H9 (cell line): ENCODE measurements at regions not wholly inside any gene's neighbourhood (a gene's known extent, or its start where the extent isn't known, plus 50 kb on each side); places are given as distances from the start of the nearest gene placed in this dataset.

Experiments
- DNase-seq: peaks from one replicate; pipeline ENCODE4 v3.0.0-alpha.2; 2017
- H2AFZ ChIP-seq: one replicate; pipeline ENCODE4 v1.6.1; 2013; ENCODE audit warnings: mild to moderate bottlenecking, low read length, control low read depth, moderate library complexity
- H2AK5ac ChIP-seq: 2 replicates; pipeline ENCODE4 v1.6.1; 2013; ENCODE audit warnings: low read length, control low read depth, mixed read lengths; ENCODE audit not compliant: insufficient read length
- H2BK120ac ChIP-seq: one replicate; pipeline ENCODE4 v1.6.1; 2013; ENCODE audit warnings: low read depth, mild to moderate bottlenecking, low read length, control low read depth, inconsistent platforms; ENCODE audit not compliant: poor library complexity, severe bottlenecking
- H2BK12ac ChIP-seq: 2 replicates; pipeline ENCODE4 v1.6.1; 2013; ENCODE audit warnings: low read length, control low read depth, mixed read lengths, low read depth; ENCODE audit not compliant: insufficient read length
- H2BK15ac ChIP-seq: 2 replicates; pipeline ENCODE4 v1.6.1; 2013; ENCODE audit warnings: low read depth, low read length, control low read depth
- H2BK20ac ChIP-seq: one replicate; pipeline ENCODE4 v1.6.1; 2013; ENCODE audit warnings: low read depth, mild to moderate bottlenecking, low read length, control low read depth, inconsistent platforms; ENCODE audit not compliant: poor library complexity, severe bottlenecking
- H2BK5ac ChIP-seq: 2 replicates; pipeline ENCODE4 v1.6.1; 2013; ENCODE audit warnings: low read length, control low read depth, mixed read lengths; ENCODE audit not compliant: insufficient read length
- H3K14ac ChIP-seq: 2 replicates; pipeline ENCODE4 v1.6.1; 2013; ENCODE audit warnings: low read length, control low read depth; ENCODE audit not compliant: insufficient read depth
- H3K18ac ChIP-seq: 2 replicates; pipeline ENCODE4 v1.6.1; 2013; ENCODE audit warnings: low read depth, mild to moderate bottlenecking, mixed read lengths, low read length, control low read depth; ENCODE audit not compliant: insufficient read length
- H3K23ac ChIP-seq: 2 replicates; pipeline ENCODE4 v1.6.1; 2013; ENCODE audit warnings: low read length, control low read depth, mixed read lengths, low read depth; ENCODE audit not compliant: insufficient read length
- H3K23me2 ChIP-seq: 2 replicates; pipeline ENCODE4 v1.6.1; 2013; ENCODE audit warnings: low read depth, mild to moderate bottlenecking, mixed read lengths, low read length, control low read depth; ENCODE audit not compliant: insufficient read length, poor library complexity, severe bottlenecking
- H3K27ac ChIP-seq: 2 replicates; pipeline ENCODE4 v1.5.1; 2013; ENCODE audit warnings: low read length, control low read depth, mixed read lengths, low read depth; ENCODE audit not compliant: insufficient read length
- H3K27me3 ChIP-seq: 2 replicates; pipeline ENCODE4 v1.6.1; 2013; ENCODE audit warnings: low read length, control low read depth, inconsistent platforms; ENCODE audit not compliant: insufficient read depth
- H3K4ac ChIP-seq: 2 replicates; pipeline ENCODE4 v1.6.1; 2013; ENCODE audit warnings: low read depth, mild to moderate bottlenecking, control low read depth, inconsistent platforms, low read length, moderate library complexity
- H3K4me1 ChIP-seq: 2 replicates; pipeline ENCODE4 v1.6.1; 2013; ENCODE audit warnings: low read length, control low read depth, inconsistent platforms; ENCODE audit not compliant: insufficient read depth
- H3K4me2 ChIP-seq: 2 replicates; pipeline ENCODE4 v1.6.1; 2013; ENCODE audit warnings: low read length, control low read depth, mixed read lengths; ENCODE audit not compliant: insufficient read length, insufficient read depth
- H3K56ac ChIP-seq: 2 replicates; pipeline ENCODE4 v1.6.1; 2013; ENCODE audit warnings: low read depth, mild to moderate bottlenecking, mixed read lengths, low read length, control low read depth; ENCODE audit not compliant: insufficient read length
- H3K79me1 ChIP-seq: 2 replicates; pipeline ENCODE4 v1.6.1; 2013; ENCODE audit warnings: low read depth, mild to moderate bottlenecking, moderate library complexity, low read length, control low read depth, inconsistent platforms; ENCODE audit not compliant: insufficient read depth, poor library complexity, severe bottlenecking
- H3K79me2 ChIP-seq: 2 replicates; pipeline ENCODE4 v1.6.1; 2013; ENCODE audit warnings: low read length, control low read depth, inconsistent platforms; ENCODE audit not compliant: insufficient read depth
- H3K9ac ChIP-seq: 2 replicates; pipeline ENCODE4 v1.6.1; 2013; ENCODE audit warnings: low read length, control low read depth, mixed read lengths; ENCODE audit not compliant: insufficient read length; ENCODE audit errors: extremely low read depth
- H3K9me3 ChIP-seq: one replicate; pipeline ENCODE4 v1.6.1; 2013; ENCODE audit warnings: low read depth, low read length, inconsistent platforms; ENCODE audit not compliant: control insufficient read depth
- H3T11ph ChIP-seq: one replicate; pipeline ENCODE4 v1.6.1; 2013; ENCODE audit warnings: mild to moderate bottlenecking, low read length, control low read depth, inconsistent platforms
- H4K20me1 ChIP-seq: one replicate; pipeline ENCODE4 v1.6.1; 2013; ENCODE audit not compliant: control insufficient read depth, insufficient read length, insufficient read depth
- H4K5ac ChIP-seq: 2 replicates; pipeline ENCODE4 v1.6.1; 2013; ENCODE audit warnings: low read depth, mild to moderate bottlenecking, mixed read lengths, low read length, control low read depth; ENCODE audit not compliant: insufficient read length
- H4K8ac ChIP-seq: replicated peaks from 2 replicates; pipeline ENCODE4 v1.6.1; 2013; ENCODE audit warnings: low read length, control low read depth, mixed read lengths, low read depth; ENCODE audit not compliant: insufficient read length
- H4K91ac ChIP-seq: 2 replicates; pipeline ENCODE4 v1.6.1; 2013; ENCODE audit warnings: low read depth, mild to moderate bottlenecking, moderate library complexity, mixed read lengths, low read length, control low read depth; ENCODE audit not compliant: insufficient read length
- H3K27ac Mint-ChIP-seq, 3 experiments: 2 replicates in 2 of 3; 3 replicates in 1 of 3; pipeline ENCODE4 v1.8.0; 2020 to 2021; ENCODE audit warnings: mixed read lengths in 3 of 3, mild to moderate bottlenecking in 1 of 3, moderate library complexity in 1 of 3
- H3K27me3 Mint-ChIP-seq: 2 replicates; pipeline ENCODE4 v1.8.0; 2021; ENCODE audit warnings: low read depth, mild to moderate bottlenecking, moderate library complexity, mixed read lengths
- H3K36me3 Mint-ChIP-seq, 3 experiments: 2 replicates in 2 of 3; 3 replicates in 1 of 3; pipeline ENCODE4 v1.8.0; 2020 to 2021; ENCODE audit warnings: low read depth in 3 of 3, mixed read lengths in 3 of 3; ENCODE audit not compliant: insufficient read depth in 1 of 3
- H3K4me1 Mint-ChIP-seq, 2 experiments: 2 replicates each; pipeline ENCODE4 v1.8.0; 2020; ENCODE audit warnings: mixed read lengths in 2 of 2
- H3K4me3 Mint-ChIP-seq, 2 experiments: 2 replicates in 1 of 2; 3 replicates in 1 of 2; pipeline ENCODE4 v1.8.0; 2020 to 2021; ENCODE audit warnings: mild to moderate bottlenecking in 2 of 2, mixed read lengths in 2 of 2, moderate library complexity in 1 of 2
- H3K9me3 Mint-ChIP-seq, 2 experiments: 2 replicates in 1 of 2; 3 replicates in 1 of 2; pipeline ENCODE4 v1.8.0; 2020; ENCODE audit warnings: mild to moderate bottlenecking in 2 of 2, mixed read lengths in 2 of 2, moderate library complexity in 1 of 2
- CTCF ChIP-seq: fragments of 200-600 bp; sonication (generic); conservative IDR thresholded peaks from 3 replicates; pipeline ENCODE4 v1.8.0; 2021; ENCODE audit warnings: antibody characterized with exemption, mild to moderate bottlenecking
- WGBS: extraction: QIAGEN DNeasy Blood & Tissue Kit; methylation state at CpG from one replicate; pipeline ENCODE4 v1.1.7; 2013; ENCODE audit warnings: missing lambda C conversion rate, low lambda C conversion rate, mixed read lengths; ENCODE audit not compliant: insufficient read length; ENCODE audit errors: extremely low coverage; 5-methylcytosine and 5-hydroxymethylcytosine counted together

- Histone ChIP-seq H4K20me1 (no peaks in the 10 kb centered on the region), H3T11ph (no peak overlapping the region), H2BK5ac (no peak overlapping the region), H3K4ac (no peak overlapping the region), H3K56ac (no peak overlapping the region), H2BK15ac (no peak overlapping the region), H4K91ac (no peak overlapping the region), H3K9me3 (peaks cover 12% of the 10 kb centered on the region), H3K27me3 (no peaks in the 10 kb centered on the region), H3K18ac (no peak overlapping the region), H2BK12ac (no peak overlapping the region), H3K23me2 (no peaks in the 10 kb centered on the region), H2BK20ac (no peak overlapping the region), H3K79me1 (no peaks in the 10 kb centered on the region), H3K79me2 (no peaks in the 10 kb centered on the region), H2BK120ac (no peak overlapping the region), H3K4me2 (no peak overlapping the region), H2AFZ (no peak overlapping the region), H3K23ac (no peak overlapping the region), H3K4me1 (no peaks in the 10 kb centered on the region), H4K8ac (no peak overlapping the region), H3K27ac (no peak overlapping the region), H4K5ac (no peak overlapping the region), H2AK5ac (no peak overlapping the region), H3K9ac (no peak overlapping the region), H3K14ac (no peak overlapping the region)
- H3K4me1 Mint-ChIP-seq = no peaks in the 10 kb centered on the region
- H3K9me3 Mint-ChIP-seq = peaks cover 10% of the 10 kb centered on the region in 2 experiments
- no CpG with 5 or more reads among the region's 2 CpGs for WGBS
- peaks cover 5 to 11% (median 5%) of the 10 kb centered on the region in 3 experiments for H3K36me3 Mint-ChIP-seq
- no peak overlapping the region for H3K4me3 Mint-ChIP-seq
- H3K27me3 Mint-ChIP-seq = no peaks in the 10 kb centered on the region
- peak; percentile 60 for TF ChIP-seq CTCF
- H3K27ac Mint-ChIP-seq = no peak overlapping the region
- DNase-seq = no peak
Measured at GRCh38 chr9:84419031-84419602, 78.6 kb upstream of the SLC28A3 start.
